ENCODE measurements at regions not wholly inside any gene's neighbourhood (a gene's known extent, or its start where the extent isn't known, plus 50 kb on each side); places are given as distances from the start of the nearest gene placed in this dataset.

DNA sequence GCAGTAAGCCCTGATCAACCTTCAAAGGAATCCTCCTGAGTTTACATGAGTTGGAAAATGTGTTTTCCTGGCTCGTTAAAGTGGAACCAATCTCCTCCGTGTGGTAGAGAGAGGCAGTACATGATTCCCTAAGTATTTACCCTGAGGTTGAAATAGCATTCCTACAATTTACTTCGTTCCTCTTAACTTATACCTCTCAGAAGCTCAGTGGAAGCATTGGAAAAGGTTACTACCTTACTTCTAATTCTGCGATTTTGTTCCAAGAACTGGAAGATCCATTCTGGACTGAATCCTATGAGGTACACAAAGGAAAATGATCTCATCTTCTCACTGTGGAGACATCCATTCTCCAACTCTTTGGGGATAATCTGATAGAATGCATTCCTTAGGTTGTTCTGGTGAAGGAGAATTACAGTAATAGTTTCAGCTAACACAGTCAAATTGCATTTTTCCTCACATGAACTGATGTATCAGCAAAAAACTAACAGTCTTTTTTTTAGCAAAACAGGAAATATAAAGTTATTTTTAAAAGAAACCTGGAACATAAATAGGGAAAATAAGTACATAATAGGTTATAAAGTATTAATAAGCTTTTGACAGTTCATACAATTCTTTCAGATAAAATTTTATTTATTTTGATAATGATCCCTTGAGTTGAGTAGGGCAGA, 475.6 kb downstream of the PDZRN4 start:
- H2AK5ac ChIP-seq (ENCODE audit: low read length) = no peak overlapping the region
- H3K27ac ChIP-seq (ENCODE audit: low read depth, low read length) = no peak overlapping the region
- H3K27me3 ChIP-seq (ENCODE audit: insufficient read depth, low read length) = no peaks in the 10 kb centered on the region
- no peaks in the 10 kb centered on the region for H3K9me3 ChIP-seq (ENCODE audit: insufficient read depth, low read depth, low read length)
- H2AFZ ChIP-seq (ENCODE audit: insufficient read depth, low read length, poor library complexity) = no peak overlapping the region
- no peak overlapping the region for H3K9ac ChIP-seq (ENCODE audit: low read length)
- no peak overlapping the region for H3K4me3 ChIP-seq (ENCODE audit: low read depth, low read length)
- H3K4me1 ChIP-seq (ENCODE audit: control insufficient read depth in 1 of 2, insufficient read depth in 2 of 2, low read length in 2 of 2) = no peaks in the 10 kb centered on the region
- no peak overlapping the region for H4K91ac ChIP-seq (ENCODE audit: low read depth, low read length)
- no peak overlapping the region for H4K8ac ChIP-seq (ENCODE audit: low read depth, low read length)
- peak; percentile 11 to 73 for DNase-seq
- no peak overlapping the region for H2BK12ac ChIP-seq (ENCODE audit: low read length)
- no peak overlapping the region for H2BK5ac ChIP-seq (ENCODE audit: low read depth, low read length, poor library complexity)
- no peak overlapping the region for H3K18ac ChIP-seq (ENCODE audit: low read length)
- WGBS (ENCODE audit: extremely low coverage, insufficient coverage, insufficient read length) = no CpG with 5 or more reads among the region's 4 CpGs
- H3K4ac ChIP-seq (ENCODE audit: low read depth, low read length) = no peak overlapping the region
- H3K36me3 ChIP-seq (ENCODE audit: control insufficient read depth in 1 of 2, insufficient read depth in 2 of 2, low read length in 2 of 2) = no peaks in the 10 kb centered on the region
- H3K23ac ChIP-seq (ENCODE audit: low read length) = no peak overlapping the region
- H3K4me2 ChIP-seq (ENCODE audit: low read length) = no peak overlapping the region
- H2BK120ac ChIP-seq (ENCODE audit: insufficient read depth, low read length, poor library complexity) = no peak overlapping the region
- H3K14ac ChIP-seq (ENCODE audit: low read length) = no peak overlapping the region
- no peaks in the 10 kb centered on the region for H3K79me2 ChIP-seq (ENCODE audit: control insufficient read depth, insufficient read depth, low read length, poor library complexity)
- no peak overlapping the region for H4K12ac ChIP-seq (ENCODE audit: low read depth, low read length)
- no peaks in the 10 kb centered on the region for H3K79me1 ChIP-seq (ENCODE audit: low read length)

GRCh38 chr12:41661141-41661765, 473.1 kb downstream of the PDZRN4 start:
- Histone ChIP-seq H3K4me2 (ENCODE audit: low read length) (no peak overlapping the region), H3K9me3 (ENCODE audit: insufficient read depth, low read depth, low read length) (no peaks in the 10 kb centered on the region), H2AFZ (ENCODE audit: insufficient read depth, low read length, poor library complexity) (no peak overlapping the region), H3K27me3 (ENCODE audit: insufficient read depth, low read length) (no peaks in the 10 kb centered on the region), H3K4ac (ENCODE audit: low read depth, low read length) (no peak overlapping the region), H3K79me1 (ENCODE audit: low read length) (no peaks in the 10 kb centered on the region), H2BK5ac (ENCODE audit: low read depth, low read length, poor library complexity) (no peak overlapping the region), H3K23ac (ENCODE audit: low read length) (no peak overlapping the region), H3K36me3 (ENCODE audit: control insufficient read depth in 1 of 2, insufficient read depth in 2 of 2, low read length in 2 of 2) (no peaks in the 10 kb centered on the region), H4K8ac (ENCODE audit: low read depth, low read length) (no peak overlapping the region), H4K91ac (ENCODE audit: low read depth, low read length) (no peak overlapping the region), H3K4me3 (ENCODE audit: low read depth, low read length) (no peak overlapping the region), H3K18ac (ENCODE audit: low read length) (no peak overlapping the region), H2BK12ac (ENCODE audit: low read length) (no peak overlapping the region), H3K27ac (ENCODE audit: low read depth, low read length) (no peak overlapping the region), H2BK120ac (ENCODE audit: insufficient read depth, low read length, poor library complexity) (no peak overlapping the region), H3K4me1 (ENCODE audit: control insufficient read depth in 1 of 2, insufficient read depth in 2 of 2, low read length in 2 of 2) (no peaks in the 10 kb centered on the region), H3K79me2 (ENCODE audit: control insufficient read depth, insufficient read depth, low read length, poor library complexity) (no peaks in the 10 kb centered on the region), H3K9ac (ENCODE audit: low read length) (no peak overlapping the region), H2AK5ac (ENCODE audit: low read length) (no peak overlapping the region), H4K12ac (ENCODE audit: low read depth, low read length) (no peak overlapping the region), H3K14ac (ENCODE audit: low read length) (no peak overlapping the region)
- no CpG with 5 or more reads among the region's 4 CpGs for WGBS (ENCODE audit: extremely low coverage, insufficient coverage, insufficient read length)
- DNase-seq = no peak

GRCh38 chr12:41656454-41656853, 468.3 kb downstream of the PDZRN4 start:
- no peaks in the 10 kb centered on the region for H3K79me2 ChIP-seq (ENCODE audit: control insufficient read depth, insufficient read depth, low read length, poor library complexity)
- no peak overlapping the region for H3K4me2 ChIP-seq (ENCODE audit: low read length)
- H4K91ac ChIP-seq (ENCODE audit: low read depth, low read length) = no peak overlapping the region
- no peak overlapping the region for H2BK120ac ChIP-seq (ENCODE audit: insufficient read depth, low read length, poor library complexity)
- H3K4me1 ChIP-seq (ENCODE audit: control insufficient read depth in 1 of 2, insufficient read depth in 2 of 2, low read length in 2 of 2) = no peaks in the 10 kb centered on the region
- H3K4ac ChIP-seq (ENCODE audit: low read depth, low read length) = no peak overlapping the region
- H4K12ac ChIP-seq (ENCODE audit: low read depth, low read length) = no peak overlapping the region
- no CpG with 5 or more reads among the region's 1 CpG for WGBS (ENCODE audit: extremely low coverage, insufficient coverage, insufficient read length)
- H2BK12ac ChIP-seq (ENCODE audit: low read length) = no peak overlapping the region
- H3K27me3 ChIP-seq (ENCODE audit: insufficient read depth, low read length) = no peaks in the 10 kb centered on the region
- no peaks in the 10 kb centered on the region for H3K79me1 ChIP-seq (ENCODE audit: low read length)
- no peak overlapping the region for H3K9ac ChIP-seq (ENCODE audit: low read length)
- H3K14ac ChIP-seq (ENCODE audit: low read length) = no peak overlapping the region
- H3K9me3 ChIP-seq (ENCODE audit: insufficient read depth, low read depth, low read length) = no peaks in the 10 kb centered on the region
- H3K36me3 ChIP-seq (ENCODE audit: control insufficient read depth in 1 of 2, insufficient read depth in 2 of 2, low read length in 2 of 2) = no peaks in the 10 kb centered on the region
- no peak overlapping the region for H3K4me3 ChIP-seq (ENCODE audit: low read depth, low read length)
- no peak overlapping the region for H3K18ac ChIP-seq (ENCODE audit: low read length)
- H3K23ac ChIP-seq (ENCODE audit: low read length) = no peak overlapping the region
- H4K8ac ChIP-seq (ENCODE audit: low read depth, low read length) = no peak overlapping the region
- H2AK5ac ChIP-seq (ENCODE audit: low read length) = no peak overlapping the region
- no peak overlapping the region for H2BK5ac ChIP-seq (ENCODE audit: low read depth, low read length, poor library complexity)
- H2AFZ ChIP-seq (ENCODE audit: insufficient read depth, low read length, poor library complexity) = no peak overlapping the region
- no peak overlapping the region for H3K27ac ChIP-seq (ENCODE audit: low read depth, low read length)
- DNase-seq = no peak

DNA sequence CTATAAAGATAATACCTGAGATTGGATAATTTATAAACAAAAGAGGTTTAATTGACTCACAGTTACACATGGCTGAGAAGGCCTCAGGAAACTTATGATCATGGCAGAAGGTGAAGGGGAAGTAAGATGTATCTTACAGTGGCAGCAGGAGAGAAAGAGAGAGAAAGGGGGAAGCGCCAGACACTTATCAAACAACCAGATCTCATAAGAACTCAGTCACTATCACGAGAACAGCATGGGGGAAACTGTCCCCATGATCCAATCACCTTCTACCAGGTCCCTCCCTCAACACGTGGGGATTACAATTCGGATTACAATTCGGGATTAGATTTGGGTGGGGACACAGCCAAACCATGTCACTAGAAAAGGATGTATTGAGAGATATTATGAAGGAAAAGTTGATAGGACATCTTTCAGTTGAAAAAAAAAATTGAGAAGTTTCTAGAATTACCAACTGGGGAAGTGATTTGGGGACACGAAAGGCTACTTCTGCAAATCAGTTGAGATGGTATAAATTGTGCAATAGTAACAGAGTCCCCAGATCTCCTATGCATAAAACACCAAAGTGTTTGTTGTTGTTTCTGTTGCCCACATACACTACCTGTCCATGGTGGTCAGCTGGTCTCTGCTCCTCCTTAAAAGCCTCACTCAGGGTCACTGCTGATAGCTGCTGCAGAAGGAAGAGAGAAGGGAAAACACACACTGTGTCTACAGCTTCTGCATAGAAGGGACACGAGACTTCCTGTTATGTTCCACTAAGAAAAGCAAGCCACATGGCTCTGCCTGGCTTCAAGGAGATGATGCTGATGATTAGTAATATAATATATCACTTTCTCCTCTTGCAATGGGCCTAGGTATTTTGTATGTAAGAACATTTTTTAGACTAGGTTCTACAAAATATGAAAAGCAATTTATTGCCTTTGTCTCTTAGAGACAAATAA, 465.5 kb downstream of the PDZRN4 start:
- H4K8ac ChIP-seq (ENCODE audit: low read depth, low read length) = no peak overlapping the region
- no peak overlapping the region for H2BK120ac ChIP-seq (ENCODE audit: insufficient read depth, low read length, poor library complexity)
- no peak overlapping the region for H2AFZ ChIP-seq (ENCODE audit: insufficient read depth, low read length, poor library complexity)
- H3K14ac ChIP-seq (ENCODE audit: low read length) = no peak overlapping the region
- H3K9ac ChIP-seq (ENCODE audit: low read length) = no peak overlapping the region
- no peak overlapping the region for H2BK12ac ChIP-seq (ENCODE audit: low read length)
- H3K9me3 ChIP-seq (ENCODE audit: insufficient read depth, low read depth, low read length) = no peaks in the 10 kb centered on the region
- H3K18ac ChIP-seq (ENCODE audit: low read length) = no peak overlapping the region
- H3K4me3 ChIP-seq (ENCODE audit: low read depth, low read length) = no peak overlapping the region
- no peak overlapping the region for H3K23ac ChIP-seq (ENCODE audit: low read length)
- no peak overlapping the region for H3K4me2 ChIP-seq (ENCODE audit: low read length)
- H3K79me2 ChIP-seq (ENCODE audit: control insufficient read depth, insufficient read depth, low read length, poor library complexity) = no peaks in the 10 kb centered on the region
- H3K4ac ChIP-seq (ENCODE audit: low read depth, low read length) = no peak overlapping the region
- no peak overlapping the region for H3K27ac ChIP-seq (ENCODE audit: low read depth, low read length)
- H3K79me1 ChIP-seq (ENCODE audit: low read length) = no peaks in the 10 kb centered on the region
- H3K27me3 ChIP-seq (ENCODE audit: insufficient read depth, low read length) = no peaks in the 10 kb centered on the region
- no peaks in the 10 kb centered on the region for H3K36me3 ChIP-seq (ENCODE audit: control insufficient read depth in 1 of 2, insufficient read depth in 2 of 2, low read length in 2 of 2)
- no peak overlapping the region for H4K12ac ChIP-seq (ENCODE audit: low read depth, low read length)
- H3K4me1 ChIP-seq (ENCODE audit: control insufficient read depth in 1 of 2, insufficient read depth in 2 of 2, low read length in 2 of 2) = no peaks in the 10 kb centered on the region
- no peak for DNase-seq
- no peak overlapping the region for H4K91ac ChIP-seq (ENCODE audit: low read depth, low read length)
- H2AK5ac ChIP-seq (ENCODE audit: low read length) = no peak overlapping the region
- H2BK5ac ChIP-seq (ENCODE audit: low read depth, low read length, poor library complexity) = no peak overlapping the region
- no CpG with 5 or more reads among the region's 7 CpGs for WGBS (ENCODE audit: extremely low coverage, insufficient coverage, insufficient read length)

Measured in trophoblast cell (in vitro differentiated cells and primary cell).